ENCODE measurements at regions not wholly inside any gene's neighbourhood (a gene's known extent, or its start where the extent isn't known, plus 50 kb on each side); places are given as distances from the start of the nearest gene placed in this dataset.

- DNase-seq, result no peak
Measured at GRCh38 chr5:5711112-5711511, 288.6 kb downstream of the ICE1 start.

DNA sequence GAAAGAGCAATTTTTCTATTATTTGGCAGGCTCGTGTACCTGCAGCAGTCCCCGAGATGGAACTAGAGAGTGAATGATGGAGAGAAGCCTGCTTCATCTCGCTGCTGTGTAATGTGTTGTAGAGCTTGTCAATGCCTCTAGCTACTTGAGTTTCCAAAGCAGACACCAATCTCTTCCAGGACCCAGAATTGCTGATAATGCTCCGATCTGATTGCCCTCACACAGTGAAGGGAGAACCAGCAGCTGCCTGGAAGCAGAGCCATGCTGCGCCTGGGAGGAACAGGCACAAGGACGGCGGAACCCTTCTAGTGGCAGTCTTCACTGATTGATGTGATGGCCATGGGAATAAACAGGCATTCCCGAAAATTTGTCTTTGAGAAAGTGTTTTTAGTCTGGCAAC, 288.0 kb downstream of the ICE1 start:
- DNase-seq, result no peak

DNA sequence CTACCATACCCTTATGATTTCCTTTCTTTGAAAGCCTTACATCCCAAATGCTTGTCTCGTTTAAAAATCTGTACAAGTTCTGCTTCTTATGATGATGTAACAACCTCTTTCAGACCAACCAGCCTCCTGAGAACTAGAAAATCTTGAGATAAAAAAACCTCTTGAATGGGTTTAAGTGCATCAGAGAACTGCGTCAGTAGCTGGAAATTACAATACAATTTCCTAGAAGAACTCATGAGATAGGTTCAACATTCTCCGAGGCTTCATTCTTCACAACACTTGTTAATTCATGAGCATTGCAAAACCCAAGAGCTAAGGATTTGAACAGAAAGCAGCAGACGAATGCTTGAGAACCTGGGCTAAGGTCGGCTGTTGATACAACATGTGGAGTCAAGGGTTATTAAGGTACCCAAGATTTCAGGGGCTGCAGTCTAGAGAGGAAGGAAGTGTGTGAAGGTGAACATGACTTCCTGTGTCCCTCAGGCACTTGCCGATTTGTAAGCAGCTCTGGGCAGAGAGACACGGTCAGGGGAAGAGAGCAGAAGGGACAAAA, 286.0 kb downstream of the ICE1 start:
- DNase-seq, result no peak

DNA sequence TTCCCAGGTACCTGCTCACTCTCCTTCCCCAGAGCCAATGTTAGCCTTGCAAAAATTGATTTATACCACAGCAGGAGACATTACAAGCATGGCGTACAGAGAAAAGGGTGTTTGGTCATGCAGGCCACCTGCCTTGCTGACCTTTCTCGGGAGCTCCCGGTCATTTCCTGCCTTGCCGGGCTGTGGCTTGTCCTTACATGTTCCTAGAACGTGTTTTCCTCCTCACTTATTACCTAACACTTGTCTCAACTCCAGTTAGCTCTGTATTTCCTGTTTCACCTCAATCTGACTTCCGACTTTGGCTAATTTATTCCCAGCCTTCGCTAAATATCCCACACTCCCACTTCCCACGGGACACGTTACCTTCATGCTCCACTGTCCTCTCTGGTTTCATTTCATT, 282.5 kb downstream of the ICE1 start:
- no peak for DNase-seq

- DNase-seq, result no peak
Measured at GRCh38 chr5:5704352-5704751, 281.9 kb downstream of the ICE1 start.

DNA sequence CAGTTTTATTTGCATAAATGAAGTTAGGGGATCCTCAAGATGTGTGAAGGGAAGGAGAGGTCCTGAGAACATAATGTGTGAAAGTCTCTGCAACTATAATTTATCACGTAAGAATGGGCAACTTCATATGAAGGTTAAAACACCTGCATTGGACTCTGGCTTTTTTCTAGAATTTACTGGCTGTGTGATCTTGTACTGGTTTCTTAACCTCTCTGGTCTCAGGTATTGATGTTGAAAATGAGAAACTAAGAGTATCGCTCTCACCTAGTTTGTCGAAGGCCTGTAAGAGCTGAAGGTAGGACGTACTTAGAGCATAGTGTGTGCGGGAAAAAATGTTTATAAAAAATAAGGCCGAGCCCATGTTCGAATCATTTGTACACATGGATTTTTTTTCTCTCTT, 280.5 kb downstream of the ICE1 start:
- DNase-seq, result no peak

GRCh38 chr5:5700549-5700948, 278.1 kb downstream of the ICE1 start:
- DNase-seq, result no peak

- DNase-seq, result no peak
Measured at GRCh38 chr5:5699062-5699461, 276.6 kb downstream of the ICE1 start.

GRCh38 chr5:5695266-5695665, 272.8 kb downstream of the ICE1 start:
- DNase-seq, result no peak

DNA sequence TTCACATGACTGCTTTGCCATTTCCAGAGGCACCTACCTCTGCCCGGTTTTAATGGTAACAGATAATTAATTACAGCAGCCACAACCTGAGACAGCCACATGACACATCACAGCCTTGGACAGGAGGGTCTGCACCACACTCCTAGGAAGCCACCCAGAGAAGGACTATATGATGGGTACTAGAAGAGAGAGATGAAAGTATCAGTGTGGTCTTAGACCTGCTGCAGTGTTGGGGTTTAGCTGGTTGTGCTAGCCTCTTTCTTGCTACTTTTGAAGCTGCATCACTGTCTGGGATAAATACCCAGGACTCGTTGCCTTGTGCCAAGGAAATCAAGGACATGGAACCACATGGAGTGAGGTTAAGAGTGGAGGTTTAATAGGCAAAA, 266.4 kb downstream of the ICE1 start:
- no peak for DNase-seq

DNA sequence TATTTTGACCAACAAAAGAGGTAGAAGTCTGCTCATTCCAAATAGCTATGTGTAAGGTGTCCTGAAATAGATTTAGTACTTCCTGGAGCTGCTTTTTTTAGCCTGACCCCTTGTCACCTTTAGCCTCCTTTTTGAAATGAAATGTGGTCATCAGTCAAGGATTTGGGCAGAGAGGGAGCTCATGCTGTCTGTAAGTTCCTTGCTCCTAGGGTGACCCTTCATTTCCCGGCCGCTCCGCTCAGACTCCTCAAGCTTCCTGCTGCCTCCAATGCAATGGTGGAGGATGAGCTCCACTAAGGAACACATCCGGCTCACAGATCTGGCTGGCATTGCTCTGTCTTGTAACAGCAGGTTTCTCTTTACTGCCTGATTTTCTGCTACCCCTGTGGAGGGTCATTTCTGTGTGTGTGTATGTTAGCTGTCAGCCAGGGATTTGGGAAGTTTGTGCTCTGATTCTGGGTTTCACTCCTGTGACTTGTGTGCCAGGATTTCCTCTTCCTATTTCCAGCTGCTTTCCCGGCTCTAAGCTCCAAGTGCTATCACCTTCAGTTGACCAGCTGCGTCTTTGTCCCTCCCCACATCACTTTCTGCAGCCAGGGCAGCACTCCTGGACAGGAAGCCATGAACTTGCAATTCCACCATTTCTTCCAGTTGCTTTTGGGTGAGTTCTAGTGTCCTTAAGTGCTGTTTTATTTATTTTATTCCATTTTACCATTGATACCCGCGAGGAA, 265.9 kb downstream of the ICE1 start:
- no peak for DNase-seq

DNA sequence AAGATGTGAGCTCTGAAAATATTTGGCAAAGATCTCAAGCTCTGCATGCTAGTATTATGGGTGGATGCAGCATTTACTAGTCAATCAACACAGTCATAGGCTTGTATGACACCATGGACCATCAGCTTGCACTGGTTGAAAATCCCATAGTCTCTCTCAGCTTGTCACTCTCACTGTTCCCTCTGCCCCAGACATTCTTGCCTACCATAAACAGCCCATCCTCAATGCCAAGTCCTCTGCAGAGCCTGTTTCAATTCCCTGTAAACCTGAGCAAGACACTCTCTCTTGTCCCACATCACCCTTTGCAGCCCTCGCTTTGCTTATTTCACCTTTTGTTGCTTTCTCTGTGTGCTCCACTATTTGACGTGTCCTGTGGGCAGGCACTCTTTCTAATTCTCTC, 264.6 kb downstream of the ICE1 start:
- DNase-seq, result no peak

DNA sequence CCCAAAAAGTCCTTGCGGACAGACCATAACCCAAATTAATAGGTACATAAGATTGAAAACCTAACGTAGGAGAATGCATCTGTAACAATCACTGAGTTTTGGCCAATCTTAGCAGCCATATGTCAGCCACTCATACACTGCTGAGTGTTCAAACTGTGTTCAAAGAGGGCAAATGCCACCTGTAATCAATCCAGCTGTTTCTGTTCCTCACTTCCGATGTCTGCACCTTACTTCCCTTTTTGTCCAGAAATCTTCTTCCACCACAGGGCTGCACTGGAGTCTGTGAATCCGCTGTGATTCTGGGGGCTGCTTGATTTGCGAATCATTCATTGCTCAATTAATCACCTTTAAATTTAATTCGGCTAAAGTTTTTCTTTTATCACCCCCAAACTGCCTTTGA, 263.9 kb downstream of the ICE1 start:
- no peak for DNase-seq

GRCh38 chr5:5685737-5686136, 263.3 kb downstream of the ICE1 start:
- no peak for DNase-seq

DNA sequence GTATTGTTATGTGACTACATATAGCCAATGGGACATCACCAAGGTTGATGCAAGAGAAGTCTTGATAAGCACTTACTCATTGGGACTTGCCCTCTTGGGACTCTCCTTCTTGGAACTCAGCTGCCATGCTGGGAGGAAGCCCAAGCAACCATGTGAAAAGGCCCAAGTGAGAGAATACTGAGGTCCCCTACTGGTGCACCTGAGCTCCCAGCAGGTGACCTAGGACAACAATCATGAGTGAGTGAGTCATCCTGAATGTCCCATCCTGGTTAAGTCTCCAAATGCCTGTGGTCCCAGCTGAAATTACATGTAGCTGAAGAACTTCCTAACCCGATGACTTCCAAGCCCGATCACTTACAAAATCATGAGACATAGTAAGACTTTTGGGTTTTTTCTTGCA, 260.7 kb downstream of the ICE1 start:
- DNase-seq, result no peak

GRCh38 chr5:5678909-5679308, 256.4 kb downstream of the ICE1 start:
- no peak for DNase-seq

- DNase-seq, result no peak
Measured at GRCh38 chr5:5677738-5678137, 255.3 kb downstream of the ICE1 start.

DNA sequence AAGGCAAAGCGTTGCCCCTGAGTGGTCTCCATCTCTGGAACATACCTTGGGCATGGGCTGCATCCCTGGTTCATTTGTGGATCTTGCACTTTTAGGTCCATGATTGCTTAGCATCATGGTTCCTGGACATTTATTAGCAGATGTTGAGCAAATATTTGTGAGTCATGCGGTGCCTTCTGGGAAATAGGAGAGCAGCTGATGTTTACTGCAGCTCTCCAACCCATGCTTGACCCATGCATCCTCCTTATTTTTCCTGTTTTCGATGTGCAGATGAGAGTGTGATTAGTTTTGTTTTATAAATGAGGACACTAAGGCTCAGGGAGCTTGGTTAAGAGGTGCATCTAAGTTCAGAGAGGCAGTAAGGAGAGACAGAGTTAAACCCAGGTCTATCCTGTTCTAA, 253.7 kb downstream of the ICE1 start:
- no peak for DNase-seq

DNA sequence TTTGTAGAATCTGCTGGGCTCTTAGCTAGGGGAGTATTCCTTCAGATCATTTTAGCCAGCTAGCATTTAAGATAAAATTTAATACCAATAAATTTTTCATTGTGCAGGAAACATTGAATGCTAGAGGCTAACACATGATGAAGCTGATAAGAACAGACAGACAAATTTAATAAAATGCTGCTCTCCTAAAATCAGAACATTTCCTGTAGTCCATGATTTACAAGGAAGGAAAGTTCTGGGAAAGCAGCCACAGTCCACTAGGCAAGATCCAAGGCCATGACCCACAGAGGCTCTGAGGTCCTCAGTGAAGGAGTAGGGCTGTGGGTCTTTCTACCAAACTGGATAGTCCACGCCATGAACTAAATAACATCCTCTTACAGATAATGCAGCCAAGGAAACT, 253.0 kb downstream of the ICE1 start:
- DNase-seq, result no peak

- no peak for DNase-seq
Measured at GRCh38 chr5:5671823-5672222, 249.3 kb downstream of the ICE1 start.

- DNase-seq, result no peak
Measured at GRCh38 chr5:5667136-5667554, 244.7 kb downstream of the ICE1 start.

DNA sequence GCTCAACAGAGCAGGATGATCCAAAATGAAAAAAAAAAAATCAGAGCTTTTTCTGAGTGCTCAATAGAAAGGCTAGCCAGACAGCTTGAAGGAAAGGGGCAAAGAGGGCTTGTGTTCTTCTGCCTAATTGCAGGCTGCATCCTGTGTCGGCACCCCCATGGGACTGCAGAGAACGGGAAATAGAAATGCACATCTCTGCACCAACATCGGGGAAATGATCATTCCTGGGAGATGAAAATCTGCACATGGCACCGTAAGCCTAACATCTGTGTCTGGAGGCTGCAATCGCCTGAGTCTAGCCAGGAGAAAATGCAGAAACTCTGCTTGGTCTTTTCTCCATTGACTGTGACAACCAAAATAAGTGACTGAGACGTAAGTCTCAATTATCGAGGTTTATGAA, 243.9 kb downstream of the ICE1 start:
- no peak for DNase-seq

DNA sequence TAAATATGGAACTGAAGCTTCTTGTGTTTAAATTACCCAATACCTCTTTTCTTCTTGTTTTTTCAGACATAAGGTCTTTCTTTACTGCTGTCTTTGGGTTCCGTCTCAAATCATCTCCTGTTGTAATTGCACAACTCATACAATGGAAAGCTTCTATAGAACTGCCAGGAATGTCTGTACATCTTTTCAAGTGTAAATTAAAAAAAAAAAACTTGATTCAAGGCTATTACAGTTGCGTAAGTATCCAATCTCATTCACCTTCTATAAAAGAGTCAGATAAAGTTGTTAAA, 243.5 kb downstream of the ICE1 start:
- DNase-seq, result no peak

DNA sequence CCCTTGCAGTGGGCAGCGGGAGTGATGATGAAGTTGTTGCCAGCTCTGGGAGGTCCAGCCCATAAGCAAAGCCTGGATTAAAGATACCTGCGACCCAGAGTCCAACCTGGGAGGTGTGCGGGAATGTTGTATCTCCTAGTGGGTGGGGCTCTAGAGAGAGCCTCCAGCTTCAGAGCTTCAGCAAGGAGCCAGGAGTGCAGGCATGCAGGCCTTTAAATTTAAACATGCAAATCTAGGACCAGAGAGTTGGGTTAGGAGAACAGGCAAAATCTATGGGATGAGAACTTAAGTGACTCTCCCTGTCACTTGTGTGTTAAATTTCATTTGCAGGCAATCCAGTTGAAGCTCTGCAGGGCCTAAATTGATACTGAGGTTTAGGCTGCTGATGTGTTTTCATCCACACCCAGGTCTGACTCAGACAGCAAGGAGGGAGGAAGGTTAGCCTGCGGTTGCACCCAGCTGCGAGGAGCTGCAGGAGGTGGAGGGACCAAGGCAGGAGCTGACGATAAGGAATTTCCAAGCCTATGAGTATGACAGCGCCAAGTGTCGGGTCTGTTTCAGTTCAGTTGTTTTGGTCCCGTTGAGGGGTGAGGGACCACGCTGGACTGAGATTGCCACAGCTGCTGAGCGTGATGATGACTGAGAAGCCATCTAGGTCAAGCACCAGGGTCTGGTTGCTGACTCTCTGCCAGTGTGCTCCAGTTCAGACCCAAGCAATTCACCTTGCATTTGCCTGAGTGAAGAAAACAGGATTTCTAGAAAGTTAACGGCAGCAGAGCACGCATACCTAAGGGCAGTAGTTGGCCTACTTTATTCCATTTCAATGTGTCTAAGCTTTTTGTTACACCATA, 243.0 kb downstream of the ICE1 start:
- DNase-seq, result no peak
